ENCODE measurements at regions not wholly inside any gene's neighbourhood (a gene's known extent, or its start where the extent isn't known, plus 50 kb on each side); places are given as distances from the start of the nearest gene placed in this dataset.
"Not testable (repeated sequence)": the region's sequence is repeated elsewhere in the genome, so short reads cannot be mapped to it uniquely, and the experiment has no call there.

DNA sequence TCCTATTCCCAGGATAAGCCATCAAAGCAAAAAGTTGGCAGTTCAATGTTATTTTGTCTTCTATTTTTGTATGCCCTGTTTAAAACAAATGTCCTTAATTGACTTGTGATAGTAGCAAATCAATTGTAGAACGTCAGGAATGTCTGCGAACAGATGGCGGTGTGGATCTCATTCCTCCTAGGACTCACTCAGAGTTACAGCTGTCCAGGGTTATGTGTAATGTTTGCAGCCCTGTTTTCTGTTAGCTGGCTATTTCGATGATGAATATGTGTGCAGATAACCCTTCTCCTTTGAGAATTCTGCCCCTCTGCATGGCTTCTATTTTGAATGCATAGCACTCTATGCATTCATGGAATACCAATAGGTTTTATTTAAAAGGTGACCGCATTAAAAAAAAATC is 1248.0 kb upstream of the CNTN5 start:
- Histone ChIP-seq H3K23me2 (ENCODE audit: insufficient read length, low read depth, low read length, poor library complexity, severe bottlenecking) (no peaks in the 10 kb centered on the region), H3K27ac (ENCODE audit: insufficient read length, low read depth, low read length) (no peak overlapping the region), H2BK120ac (ENCODE audit: low read depth, low read length, poor library complexity, severe bottlenecking) (no peak overlapping the region), H4K8ac (replicated peaks; ENCODE audit: insufficient read length, low read depth, low read length) (no peak overlapping the region), H2BK20ac (ENCODE audit: low read depth, low read length, poor library complexity, severe bottlenecking) (no peak overlapping the region), H4K91ac (ENCODE audit: insufficient read length, low read depth, low read length) (no peak overlapping the region), H3K9me3 (ENCODE audit: control insufficient read depth, low read depth, low read length) (no peaks in the 10 kb centered on the region), H3K9ac (ENCODE audit: extremely low read depth, insufficient read length, low read length) (no peak overlapping the region), H2BK12ac (ENCODE audit: insufficient read length, low read depth, low read length) (no peak overlapping the region), H3K4me1 (ENCODE audit: insufficient read depth, low read length) (no peaks in the 10 kb centered on the region), H2AK5ac (ENCODE audit: insufficient read length, low read length) (no peak overlapping the region), H4K5ac (ENCODE audit: insufficient read length, low read depth, low read length) (no peak overlapping the region), H3K4ac (ENCODE audit: low read depth, low read length) (no peak overlapping the region), H3K18ac (ENCODE audit: insufficient read length, low read depth, low read length) (no peak overlapping the region), H3K14ac (ENCODE audit: insufficient read depth, low read length) (no peak overlapping the region), H2BK15ac (ENCODE audit: low read depth, low read length) (no peak overlapping the region), H3K56ac (ENCODE audit: insufficient read length, low read depth, low read length) (no peak overlapping the region), H3K79me2 (ENCODE audit: insufficient read depth, low read length) (no peaks in the 10 kb centered on the region), H3K23ac (ENCODE audit: insufficient read length, low read depth, low read length) (no peak overlapping the region), H3K4me2 (ENCODE audit: insufficient read depth, insufficient read length, low read length) (no peak overlapping the region), H3K79me1 (ENCODE audit: insufficient read depth, low read depth, low read length, poor library complexity, severe bottlenecking) (no peaks in the 10 kb centered on the region), H3K27me3 (ENCODE audit: insufficient read depth, low read length) (no peaks in the 10 kb centered on the region), H2AFZ (ENCODE audit: low read length) (no peak overlapping the region), H4K20me1 (ENCODE audit: control insufficient read depth, insufficient read depth, insufficient read length) (no peaks in the 10 kb centered on the region), H2BK5ac (ENCODE audit: insufficient read length, low read length) (no peak overlapping the region), H3T11ph (ENCODE audit: low read length) (no peak overlapping the region)
- no peak for DNase-seq
- H3K9me3 Mint-ChIP-seq = peaks cover 0 to 2% of the 10 kb centered on the region in 2 experiments; a peak in 1 of 5 replicates
- no peak overlapping the region; a peak in 1 of 7 replicates for H3K27ac Mint-ChIP-seq
- no peak overlapping the region for H3K4me3 Mint-ChIP-seq
- no CpG with 5 or more reads among the region's 5 CpGs for WGBS (ENCODE audit: extremely low coverage, insufficient read length, low lambda C conversion rate)
- H3K27me3 Mint-ChIP-seq (ENCODE audit: low read depth) = no peaks in the 10 kb centered on the region
- no peaks in the 10 kb centered on the region; a peak in 1 of 4 replicates for H3K4me1 Mint-ChIP-seq
- no peaks in the 10 kb centered on the region for H3K36me3 Mint-ChIP-seq (ENCODE audit: insufficient read depth in 1 of 3, low read depth in 3 of 3)
- TF ChIP-seq CTCF (conservative IDR thresholded peaks at IDR 0.05) = no peak

DNA sequence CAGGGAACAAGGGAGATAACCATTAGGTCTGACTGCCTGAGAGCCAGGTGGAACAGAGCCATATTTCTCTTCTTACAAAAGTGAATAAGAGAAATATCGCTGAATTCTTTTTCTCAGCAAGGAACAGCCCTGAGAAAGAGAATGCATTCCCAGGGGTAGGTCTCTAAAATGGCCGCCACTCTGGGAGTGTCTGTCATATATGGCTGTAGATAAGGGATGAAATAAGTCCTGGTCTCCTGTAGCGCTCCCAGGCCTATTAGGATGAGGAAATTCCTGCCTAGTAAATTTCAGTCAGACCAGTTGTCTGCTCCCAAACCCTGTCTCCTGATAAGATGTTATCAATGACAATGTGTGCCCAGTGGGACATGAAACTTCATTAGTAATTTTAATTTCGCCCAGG is 1236.4 kb upstream of the CNTN5 start:
- not testable (repeated sequence) for H3T11ph ChIP-seq (ENCODE audit: low read length); H3K18ac ChIP-seq (ENCODE audit: insufficient read length, low read depth, low read length); H3K14ac ChIP-seq (ENCODE audit: insufficient read depth, low read length); H3K23ac ChIP-seq (ENCODE audit: insufficient read length, low read depth, low read length); H3K79me1 ChIP-seq (ENCODE audit: insufficient read depth, low read depth, low read length, poor library complexity, severe bottlenecking); H2BK5ac ChIP-seq (ENCODE audit: insufficient read length, low read length); H2BK20ac ChIP-seq (ENCODE audit: low read depth, low read length, poor library complexity, severe bottlenecking); H3K27me3 ChIP-seq (ENCODE audit: insufficient read depth, low read length); H4K5ac ChIP-seq (ENCODE audit: insufficient read length, low read depth, low read length); H2BK12ac ChIP-seq (ENCODE audit: insufficient read length, low read depth, low read length); H4K8ac ChIP-seq (replicated peaks; ENCODE audit: insufficient read length, low read depth, low read length); H3K27ac ChIP-seq (ENCODE audit: insufficient read length, low read depth, low read length); H3K4me1 Mint-ChIP-seq; H3K4ac ChIP-seq (ENCODE audit: low read depth, low read length); H3K56ac ChIP-seq (ENCODE audit: insufficient read length, low read depth, low read length); H4K20me1 ChIP-seq (ENCODE audit: control insufficient read depth, insufficient read depth, insufficient read length); H3K27ac Mint-ChIP-seq; H3K27me3 Mint-ChIP-seq (ENCODE audit: low read depth); H4K91ac ChIP-seq (ENCODE audit: insufficient read length, low read depth, low read length); H2BK15ac ChIP-seq (ENCODE audit: low read depth, low read length); H3K4me2 ChIP-seq (ENCODE audit: insufficient read depth, insufficient read length, low read length); H3K9ac ChIP-seq (ENCODE audit: extremely low read depth, insufficient read length, low read length); H3K9me3 ChIP-seq (ENCODE audit: control insufficient read depth, low read depth, low read length); H2AK5ac ChIP-seq (ENCODE audit: insufficient read length, low read length); H3K4me3 Mint-ChIP-seq; DNase-seq; H2BK120ac ChIP-seq (ENCODE audit: low read depth, low read length, poor library complexity, severe bottlenecking); H3K23me2 ChIP-seq (ENCODE audit: insufficient read length, low read depth, low read length, poor library complexity, severe bottlenecking); H2AFZ ChIP-seq (ENCODE audit: low read length); H3K79me2 ChIP-seq (ENCODE audit: insufficient read depth, low read length); H3K4me1 ChIP-seq (ENCODE audit: insufficient read depth, low read length)
- H3K9me3 Mint-ChIP-seq = peaks cover 48 to 65% of the 10 kb centered on the region in 2 experiments
- peaks cover 22 to 59% (median 44%) of the 10 kb centered on the region in 3 experiments for H3K36me3 Mint-ChIP-seq (ENCODE audit: insufficient read depth in 1 of 3, low read depth in 3 of 3)
- no CpG with 5 or more reads among the region's 4 CpGs for WGBS (ENCODE audit: extremely low coverage, insufficient read length, low lambda C conversion rate)
